ENCODE measurements at regions not wholly inside any gene's neighbourhood (a gene's known extent, or its start where the extent isn't known, plus 50 kb on each side); places are given as distances from the start of the nearest gene placed in this dataset.

DNA sequence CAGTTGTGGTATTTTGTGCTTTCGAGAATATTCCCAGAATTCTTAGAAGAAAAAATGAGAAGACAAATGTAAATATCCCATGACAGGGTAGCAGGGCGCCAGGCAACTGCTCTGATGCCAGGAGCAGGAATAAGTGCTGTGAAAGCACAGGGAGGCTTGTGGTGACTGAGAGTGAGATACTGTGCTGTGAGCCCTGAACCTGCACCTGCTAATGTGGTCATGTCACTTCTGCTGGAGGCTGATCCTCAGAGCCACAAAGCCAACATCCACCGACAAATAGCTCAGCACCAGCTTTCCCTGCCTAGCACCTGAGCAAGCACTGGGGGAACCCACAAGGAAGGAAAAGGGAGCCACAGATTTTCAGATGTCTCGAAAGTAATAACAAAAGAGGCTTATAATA, 368.6 kb upstream of the CDH4 start:
- peaks cover 7% of the 10 kb centered on the region for H3K27me3 Mint-ChIP-seq
- TF ChIP-seq, protein P1, sequence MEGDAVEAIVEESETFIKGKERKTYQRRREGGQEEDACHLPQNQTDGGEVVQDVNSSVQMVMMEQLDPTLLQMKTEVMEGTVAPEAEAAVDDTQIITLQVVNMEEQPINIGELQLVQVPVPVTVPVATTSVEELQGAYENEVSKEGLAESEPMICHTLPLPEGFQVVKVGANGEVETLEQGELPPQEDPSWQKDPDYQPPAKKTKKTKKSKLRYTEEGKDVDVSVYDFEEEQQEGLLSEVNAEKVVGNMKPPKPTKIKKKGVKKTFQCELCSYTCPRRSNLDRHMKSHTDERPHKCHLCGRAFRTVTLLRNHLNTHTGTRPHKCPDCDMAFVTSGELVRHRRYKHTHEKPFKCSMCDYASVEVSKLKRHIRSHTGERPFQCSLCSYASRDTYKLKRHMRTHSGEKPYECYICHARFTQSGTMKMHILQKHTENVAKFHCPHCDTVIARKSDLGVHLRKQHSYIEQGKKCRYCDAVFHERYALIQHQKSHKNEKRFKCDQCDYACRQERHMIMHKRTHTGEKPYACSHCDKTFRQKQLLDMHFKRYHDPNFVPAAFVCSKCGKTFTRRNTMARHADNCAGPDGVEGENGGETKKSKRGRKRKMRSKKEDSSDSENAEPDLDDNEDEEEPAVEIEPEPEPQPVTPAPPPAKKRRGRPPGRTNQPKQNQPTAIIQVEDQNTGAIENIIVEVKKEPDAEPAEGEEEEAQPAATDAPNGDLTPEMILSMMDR (IDR thresholded peaks at IDR 0.05), result no peak
- no peaks in the 10 kb centered on the region for H3K9me3 Mint-ChIP-seq
- no peak for ATAC-seq
- CTCF ChIA-PET, result no interaction called here
- no peak for DNase-seq
- POLR2A ChIA-PET, result no interaction called here
- intact Hi-C loops (cut with micrococcal nuclease), result no loop called here
- H3K27ac Mint-ChIP-seq, result no peak overlapping the region
- no peak overlapping the region for H3K4me3 Mint-ChIP-seq
- no peaks in the 10 kb centered on the region for H3K36me3 Mint-ChIP-seq (ENCODE audit: low read depth)
- no peaks in the 10 kb centered on the region for H3K4me1 Mint-ChIP-seq (ENCODE audit: low read depth)

DNA sequence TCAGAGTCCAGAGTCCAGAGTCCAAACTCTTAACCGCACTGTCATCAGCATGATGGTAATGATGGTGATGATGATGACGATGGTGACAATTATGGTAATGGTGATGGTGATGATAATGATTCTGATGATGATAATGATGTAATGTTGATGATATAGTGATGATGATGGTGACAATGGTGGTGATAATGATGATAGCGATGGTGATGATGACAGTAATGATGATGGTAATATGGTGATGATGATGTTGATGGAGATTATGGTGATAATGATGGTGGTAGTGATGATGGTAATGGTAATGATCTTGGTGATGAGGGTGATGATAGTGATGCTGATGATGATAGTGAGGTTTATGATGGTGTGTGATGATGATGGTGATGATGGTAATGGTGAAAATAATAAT, 367.8 kb upstream of the CDH4 start:
- intact Hi-C loops (cut with micrococcal nuclease), result no loop called here
- H3K36me3 Mint-ChIP-seq (ENCODE audit: low read depth), result no peaks in the 10 kb centered on the region
- H3K4me1 Mint-ChIP-seq (ENCODE audit: low read depth), result no peaks in the 10 kb centered on the region
- H3K27me3 Mint-ChIP-seq, result peaks cover 7% of the 10 kb centered on the region
- POLR2A ChIA-PET, result no interaction called here
- CTCF ChIA-PET, result no interaction called here
- H3K9me3 Mint-ChIP-seq, result no peaks in the 10 kb centered on the region
- no peak for ATAC-seq
- TF ChIP-seq, protein P1 (IDR thresholded peaks at IDR 0.05), result no peak
- H3K27ac Mint-ChIP-seq, result no peak overlapping the region
- DNase-seq, result no peak
- H3K4me3 Mint-ChIP-seq, result no peak overlapping the region

DNA sequence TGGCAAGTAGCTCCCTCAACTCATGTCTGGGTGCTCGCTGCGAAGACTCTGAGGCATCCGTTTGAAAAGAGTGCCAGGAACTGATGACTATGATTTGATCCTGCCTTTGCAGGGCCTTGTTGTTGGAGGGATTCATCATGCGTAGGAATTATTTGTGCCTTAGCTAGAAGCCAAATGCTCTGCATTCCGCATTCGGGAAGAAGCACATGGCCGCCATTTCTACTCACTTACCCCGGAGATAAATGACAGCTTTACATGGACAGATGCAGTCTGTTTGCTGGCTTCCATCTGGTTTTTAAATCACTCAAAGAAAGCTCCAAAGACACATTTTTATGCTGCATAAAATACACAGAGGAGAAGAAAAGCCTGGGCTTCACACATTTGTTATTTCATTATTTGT, 363.3 kb upstream of the CDH4 start:
- ChIA-PET CTCF (no interaction called here), POLR2A (no interaction called here)
- no peaks in the 10 kb centered on the region for H3K4me1 Mint-ChIP-seq (ENCODE audit: low read depth)
- no peaks in the 10 kb centered on the region for H3K27me3 Mint-ChIP-seq
- H3K9me3 Mint-ChIP-seq, result no peaks in the 10 kb centered on the region
- intact Hi-C loops (cut with micrococcal nuclease), result no loop called here
- ATAC-seq, result no peak
- no peak for DNase-seq
- no peaks in the 10 kb centered on the region for H3K36me3 Mint-ChIP-seq (ENCODE audit: low read depth)
- no peak overlapping the region for H3K4me3 Mint-ChIP-seq
- TF ChIP-seq, protein P1 (IDR thresholded peaks at IDR 0.05), result no peak
- H3K27ac Mint-ChIP-seq, result no peak overlapping the region

DNA sequence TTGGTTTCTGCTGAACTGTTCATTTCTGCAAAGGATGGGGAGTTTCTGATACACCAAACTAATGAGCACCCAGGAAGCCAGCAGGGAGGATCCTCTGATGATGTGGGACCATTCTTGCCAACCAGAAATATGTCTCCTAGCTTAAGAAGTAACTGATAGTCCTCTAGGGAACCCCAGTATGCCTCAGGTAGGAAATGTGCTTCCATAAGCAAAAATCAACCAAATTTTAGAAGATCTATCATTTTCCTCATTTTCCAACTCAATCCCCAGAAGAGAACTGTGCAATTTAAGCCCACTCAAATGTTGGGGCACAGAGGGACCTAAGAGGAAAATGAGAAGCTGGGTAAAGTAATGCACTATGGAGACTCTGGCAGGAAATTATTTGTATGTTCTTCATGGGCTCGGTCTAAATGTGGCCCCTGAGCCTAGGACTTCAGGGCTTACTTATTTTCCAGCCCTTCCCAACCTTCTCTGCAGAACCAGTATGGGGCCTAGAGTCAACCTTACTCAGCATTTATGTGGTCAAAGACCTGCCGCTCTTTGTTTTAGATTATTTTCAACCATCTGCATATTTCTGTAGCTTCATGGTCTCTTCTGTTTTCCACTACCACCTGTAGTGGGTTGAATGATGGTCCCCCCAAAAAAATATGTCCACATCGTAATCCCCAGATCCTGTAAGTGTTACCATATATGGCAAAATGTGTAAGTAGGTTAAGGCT, 359.8 kb upstream of the CDH4 start:
- intact Hi-C loops (cut with micrococcal nuclease), result no loop called here
- DNase-seq, result no peak

DNA sequence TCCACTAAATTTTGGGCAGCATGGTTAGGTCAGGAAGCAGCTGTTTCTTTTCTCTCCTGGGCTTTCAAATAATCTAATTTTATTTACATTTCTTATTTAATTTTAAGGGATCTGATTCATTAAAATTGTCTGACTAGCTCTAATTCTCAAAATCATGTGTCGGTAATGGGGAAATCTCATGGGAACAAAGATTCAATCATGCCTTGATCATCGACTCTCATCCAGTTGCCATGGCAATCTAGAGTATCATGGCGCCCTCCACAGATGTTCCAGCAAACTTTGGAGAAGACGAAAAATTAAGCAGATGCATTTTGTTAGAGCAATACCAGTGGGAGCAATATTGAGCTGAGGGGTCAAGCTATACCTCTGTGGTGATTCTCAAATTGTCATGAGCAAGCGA, 358.0 kb upstream of the CDH4 start:
- intact Hi-C loops (cut with micrococcal nuclease), result no loop called here
- H3K36me3 Mint-ChIP-seq (ENCODE audit: low read depth), result no peaks in the 10 kb centered on the region
- ChIA-PET POLR2A (no interaction called here), CTCF (no interaction called here)
- no peaks in the 10 kb centered on the region for H3K4me1 Mint-ChIP-seq (ENCODE audit: low read depth)
- no peaks in the 10 kb centered on the region for H3K9me3 Mint-ChIP-seq
- H3K27me3 Mint-ChIP-seq, result no peaks in the 10 kb centered on the region
- ATAC-seq, result no peak
- H3K4me3 Mint-ChIP-seq, result no peak overlapping the region
- TF ChIP-seq, protein P1 (IDR thresholded peaks at IDR 0.05), result no peak
- no peak overlapping the region for H3K27ac Mint-ChIP-seq
- DNase-seq, result no peak

More for the DNA sequence above, 359.8 kb upstream of the CDH4 start:
- ChIA-PET POLR2A (no interaction called here), CTCF (no interaction called here)
- H3K36me3 Mint-ChIP-seq (ENCODE audit: low read depth), result no peaks in the 10 kb centered on the region
- no peak overlapping the region for H3K4me3 Mint-ChIP-seq
- TF ChIP-seq, protein P1 (IDR thresholded peaks at IDR 0.05), result no peak
- H3K27me3 Mint-ChIP-seq, result no peaks in the 10 kb centered on the region
- H3K9me3 Mint-ChIP-seq, result no peaks in the 10 kb centered on the region
- no peak overlapping the region for H3K27ac Mint-ChIP-seq
- no peaks in the 10 kb centered on the region for H3K4me1 Mint-ChIP-seq (ENCODE audit: low read depth)
- ATAC-seq, result no peak

All from activated CD8-positive, alpha-beta T cell treated with anti-CD3 and anti-CD28 coated beads for 36 hours (primary cell).